ENCODE measurements at regions not wholly inside any gene's neighbourhood (a gene's known extent, or its start where the extent isn't known, plus 50 kb on each side); places are given as distances from the start of the nearest gene placed in this dataset.
"Not testable (repeated sequence)": the region's sequence is repeated elsewhere in the genome, so short reads cannot be mapped to it uniquely, and the experiment has no call there.

GRCh38 chr20:40948465-40949267, 80.0 kb upstream of the TOP1 start:
- no peaks in the 10 kb centered on the region for H3K9me3 ChIP-seq (replicated peaks)
- H3K4me3 ChIP-seq = no peak overlapping the region
- H3K27ac ChIP-seq = no peak overlapping the region
- no peak for DNase-seq
- peaks cover 18% of the 10 kb centered on the region; the same call in 1 of the 2 replicates for H3K27me3 ChIP-seq
- no peaks in the 10 kb centered on the region for H3K4me1 ChIP-seq
- no peaks in the 10 kb centered on the region for H3K36me3 ChIP-seq

- peaks cover 17% of the 10 kb centered on the region; the same call in 1 of the 2 replicates for H3K27me3 ChIP-seq
- no peaks in the 10 kb centered on the region for H3K9me3 ChIP-seq (replicated peaks)
- DNase-seq = no peak
- H3K27ac ChIP-seq = no peak overlapping the region
- no peaks in the 10 kb centered on the region for H3K4me1 ChIP-seq
- no peak overlapping the region for H3K4me3 ChIP-seq
- no peaks in the 10 kb centered on the region for H3K36me3 ChIP-seq
These were observed 79.3 kb upstream of the TOP1 start for GRCh38 chr20:40949346-40949745.

GRCh38 chr20:40952136-40952535, 76.5 kb upstream of the TOP1 start:
- Histone ChIP-seq H3K9me3 (replicated peaks) (no peaks in the 10 kb centered on the region), H3K4me3 (no peak overlapping the region), H3K36me3 (no peaks in the 10 kb centered on the region), H3K27me3 (peaks cover 7% of the 10 kb centered on the region; the same call in 1 of the 2 replicates), H3K27ac (no peak overlapping the region), H3K4me1 (no peaks in the 10 kb centered on the region)
- DNase-seq = no peak

- Histone ChIP-seq H3K27ac (no peak overlapping the region), H3K4me3 (no peak overlapping the region), H3K36me3 (no peaks in the 10 kb centered on the region), H3K27me3 (peaks cover 5% of the 10 kb centered on the region; the same call in 1 of the 2 replicates), H3K4me1 (no peaks in the 10 kb centered on the region), H3K9me3 (replicated peaks) (no peaks in the 10 kb centered on the region)
- no peak for DNase-seq
These were observed 75.2 kb upstream of the TOP1 start for GRCh38 chr20:40953416-40953815.

GRCh38 chr20:40953856-40954255, 74.8 kb upstream of the TOP1 start:
- Histone ChIP-seq H3K4me3 (no peak overlapping the region), H3K9me3 (replicated peaks) (no peaks in the 10 kb centered on the region), H3K36me3 (no peaks in the 10 kb centered on the region), H3K4me1 (no peaks in the 10 kb centered on the region), H3K27ac (no peak overlapping the region), H3K27me3 (peaks cover 5% of the 10 kb centered on the region; the same call in 1 of the 2 replicates)
- DNase-seq = no peak

GRCh38 chr20:40954521-40955165, 74.0 kb upstream of the TOP1 start:
- Histone ChIP-seq H3K4me1 (no peaks in the 10 kb centered on the region), H3K27ac (no peak overlapping the region), H3K4me3 (no peak overlapping the region), H3K27me3 (peaks cover 5% of the 10 kb centered on the region; the same call in 1 of the 2 replicates), H3K36me3 (no peaks in the 10 kb centered on the region), H3K9me3 (replicated peaks) (no peaks in the 10 kb centered on the region)
- DNase-seq = no peak

GRCh38 chr20:40955326-40955725, 73.3 kb upstream of the TOP1 start:
- no peaks in the 10 kb centered on the region for H3K9me3 ChIP-seq (replicated peaks)
- H3K27me3 ChIP-seq = peaks cover 5% of the 10 kb centered on the region; the same call in 1 of the 2 replicates
- no peak for DNase-seq
- H3K4me1 ChIP-seq = no peaks in the 10 kb centered on the region
- no peaks in the 10 kb centered on the region for H3K36me3 ChIP-seq
- H3K27ac ChIP-seq = no peak overlapping the region
- H3K4me3 ChIP-seq = no peak overlapping the region

GRCh38 chr20:40955826-40956225, 72.8 kb upstream of the TOP1 start:
- not testable (repeated sequence) for H3K27me3 ChIP-seq; H3K4me1 ChIP-seq; H3K4me3 ChIP-seq; DNase-seq; H3K36me3 ChIP-seq; H3K27ac ChIP-seq; H3K9me3 ChIP-seq (replicated peaks)

GRCh38 chr20:40956542-40957264, 71.9 kb upstream of the TOP1 start:
- H3K27me3 ChIP-seq = no peaks in the 10 kb centered on the region; the same call in 1 of the 2 replicates

GRCh38 chr20:40957265-40957760, 71.3 kb upstream of the TOP1 start:
- no peaks in the 10 kb centered on the region for H3K36me3 ChIP-seq
- no peaks in the 10 kb centered on the region for H3K4me1 ChIP-seq
- DNase-seq = no peak
- H3K27ac ChIP-seq = no peak overlapping the region
- H3K4me3 ChIP-seq = no peak overlapping the region
- no peaks in the 10 kb centered on the region; the same call in 1 of the 2 replicates for H3K27me3 ChIP-seq
- no peaks in the 10 kb centered on the region for H3K9me3 ChIP-seq (replicated peaks)

More at GRCh38 chr20:40956542-40957264, 71.9 kb upstream of the TOP1 start:
- H3K4me1 ChIP-seq = no peaks in the 10 kb centered on the region
- no peak overlapping the region for H3K4me3 ChIP-seq
- DNase-seq = no peak
- no peaks in the 10 kb centered on the region for H3K36me3 ChIP-seq
- no peaks in the 10 kb centered on the region for H3K9me3 ChIP-seq (replicated peaks)
- no peak overlapping the region for H3K27ac ChIP-seq

GRCh38 chr20:40958598-40958997, 70.0 kb upstream of the TOP1 start:
- DNase-seq = no peak
- Histone ChIP-seq H3K4me1 (no peaks in the 10 kb centered on the region), H3K9me3 (replicated peaks) (no peaks in the 10 kb centered on the region), H3K27ac (no peak overlapping the region), H3K4me3 (no peak overlapping the region), H3K27me3 (peaks cover 3% of the 10 kb centered on the region; the same call in 1 of the 2 replicates), H3K36me3 (no peaks in the 10 kb centered on the region)

- Histone ChIP-seq H3K9me3 (replicated peaks) (no peaks in the 10 kb centered on the region), H3K27ac (no peak overlapping the region), H3K27me3 (peaks cover 3% of the 10 kb centered on the region; the same call in 1 of the 2 replicates), H3K4me1 (no peaks in the 10 kb centered on the region), H3K36me3 (no peaks in the 10 kb centered on the region), H3K4me3 (no peak overlapping the region)
- DNase-seq = no peak
These were observed 69.1 kb upstream of the TOP1 start for GRCh38 chr20:40959325-40960092.

GRCh38 chr20:40960101-40960500, 68.5 kb upstream of the TOP1 start:
- Histone ChIP-seq H3K27me3 (peaks cover 3% of the 10 kb centered on the region; the same call in 1 of the 2 replicates), H3K9me3 (replicated peaks) (no peaks in the 10 kb centered on the region), H3K27ac (no peak overlapping the region), H3K4me3 (no peak overlapping the region), H3K4me1 (no peaks in the 10 kb centered on the region), H3K36me3 (no peaks in the 10 kb centered on the region)
- DNase-seq = no peak

- Histone ChIP-seq H3K4me1 (no peaks in the 10 kb centered on the region), H3K4me3 (no peak overlapping the region), H3K27me3 (peaks cover 3% of the 10 kb centered on the region; the same call in 1 of the 2 replicates), H3K36me3 (no peaks in the 10 kb centered on the region), H3K27ac (no peak overlapping the region), H3K9me3 (replicated peaks) (no peaks in the 10 kb centered on the region)
- DNase-seq = no peak
These were observed 68.1 kb upstream of the TOP1 start for GRCh38 chr20:40960521-40960956.

Measured in SJCRH30 (cell line).